ENCODE measurements at regions not wholly inside any gene's neighbourhood (a gene's known extent, or its start where the extent isn't known, plus 50 kb on each side); places are given as distances from the start of the nearest gene placed in this dataset.

- TF ChIP-seq ZNF384 (IDR thresholded peaks at IDR 0.05): no peak
- no peak for TF ChIP-seq CTBP1 (IDR thresholded peaks at IDR 0.05; ENCODE audit: borderline replicate concordance)
- no peak for TF ChIP-seq SP1 (IDR thresholded peaks at IDR 0.05)
- TF ChIP-seq ARNT (IDR thresholded peaks at IDR 0.05): no peak
- no peak for TF ChIP-seq FOXA1 (IDR thresholded peaks at IDR 0.05)
- no peak for TF ChIP-seq TARDBP (IDR thresholded peaks at IDR 0.05)
- no peak for TF ChIP-seq NFRKB (IDR thresholded peaks at IDR 0.05)
Observed at GRCh38 chrX:5388087-5388486, 840.6 kb downstream of the NLGN4X start.
